ENCODE measurements at regions not wholly inside any gene's neighbourhood (a gene's known extent, or its start where the extent isn't known, plus 50 kb on each side); places are given as distances from the start of the nearest gene placed in this dataset.
"Not testable (repeated sequence)": the region's sequence is repeated elsewhere in the genome, so short reads cannot be mapped to it uniquely, and the experiment has no call there.

GRCh38 chr2:95702471-95702870, 110.7 kb downstream of the TRIM43 start:
- BruUV-seq (replicated peaks): no TSS peak
- peaks cover 16% of the 10 kb centered on the region for H3K27me3 ChIP-seq (replicated peaks; ENCODE audit: insufficient read depth, low read depth, low read length, poor library complexity)
- TF ChIP-seq EZH2 (IDR thresholded peaks at IDR 0.05; ENCODE audit: borderline replicate concordance, low read depth, low read length, poor library complexity, severe bottlenecking): no peak
- H3K27ac ChIP-seq (ENCODE audit: low read depth, low read length, poor library complexity, severe bottlenecking): no peak overlapping the region
- DNase-seq (ENCODE audit: low spot score): no peak
- no peak overlapping the region for H3K4me3 ChIP-seq (ENCODE audit: low read depth, low read length, poor library complexity, severe bottlenecking)
- no peaks in the 10 kb centered on the region for H3K36me3 ChIP-seq (ENCODE audit: insufficient read depth, low read length, poor library complexity, severe bottlenecking)
- ChIA-PET POLR2A (ENCODE audit: low non-redundant PET) (no interaction called here), CTCF (no interaction called here)
- intact Hi-C loops (cut with micrococcal nuclease; ENCODE audit: unreplicated experiment): no loop called here
- no peaks in the 10 kb centered on the region for H3K4me1 ChIP-seq (ENCODE audit: insufficient read depth, low read length, poor library complexity, severe bottlenecking)
- no peaks in the 10 kb centered on the region for H3K9me3 ChIP-seq (ENCODE audit: low read depth, low read length, poor library complexity, severe bottlenecking)

- DNase-seq (ENCODE audit: low spot score); H3K27me3 ChIP-seq (replicated peaks; ENCODE audit: insufficient read depth, low read depth, low read length, poor library complexity); intact Hi-C loops (cut with micrococcal nuclease; ENCODE audit: unreplicated experiment); BruUV-seq (replicated peaks); H3K4me1 ChIP-seq (ENCODE audit: insufficient read depth, low read length, poor library complexity, severe bottlenecking); H3K27ac ChIP-seq (ENCODE audit: low read depth, low read length, poor library complexity, severe bottlenecking); POLR2A ChIA-PET (ENCODE audit: low non-redundant PET); H3K4me3 ChIP-seq (ENCODE audit: low read depth, low read length, poor library complexity, severe bottlenecking); H3K9me3 ChIP-seq (ENCODE audit: low read depth, low read length, poor library complexity, severe bottlenecking); H3K36me3 ChIP-seq (ENCODE audit: insufficient read depth, low read length, poor library complexity, severe bottlenecking); CTCF ChIA-PET: not testable (repeated sequence)
These were observed 115.4 kb downstream of the TRIM43 start for GRCh38 chr2:95707161-95707560.

- POLR2A ChIA-PET (ENCODE audit: low non-redundant PET): no interaction called here
- H3K36me3 ChIP-seq (ENCODE audit: insufficient read depth, low read length, poor library complexity, severe bottlenecking): no peaks in the 10 kb centered on the region
- BruUV-seq (replicated peaks): no TSS peak
- no peak for DNase-seq (ENCODE audit: low spot score)
- intact Hi-C loops (cut with micrococcal nuclease; ENCODE audit: unreplicated experiment): no loop called here
- CTCF ChIA-PET: no interaction called here
- H3K9me3 ChIP-seq (ENCODE audit: low read depth, low read length, poor library complexity, severe bottlenecking): no peaks in the 10 kb centered on the region
- no peak overlapping the region for H3K27ac ChIP-seq (ENCODE audit: low read depth, low read length, poor library complexity, severe bottlenecking)
- H3K4me3 ChIP-seq (ENCODE audit: low read depth, low read length, poor library complexity, severe bottlenecking): no peak overlapping the region
- H3K27me3 ChIP-seq (replicated peaks; ENCODE audit: insufficient read depth, low read depth, low read length, poor library complexity): no peaks in the 10 kb centered on the region
- H3K4me1 ChIP-seq (ENCODE audit: insufficient read depth, low read length, poor library complexity, severe bottlenecking): no peaks in the 10 kb centered on the region
- TF ChIP-seq EZH2 (IDR thresholded peaks at IDR 0.05; ENCODE audit: borderline replicate concordance, low read depth, low read length, poor library complexity, severe bottlenecking) (no peak), CTCF (conservative IDR thresholded peaks at IDR 0.05; ENCODE audit: low read depth, low read length) (no peak)
These were observed 116.0 kb downstream of the TRIM43 start for GRCh38 chr2:95707837-95708236.

- no TSS peak for BruUV-seq (replicated peaks)
- H3K9me3 ChIP-seq (ENCODE audit: low read depth, low read length, poor library complexity, severe bottlenecking): no peaks in the 10 kb centered on the region
- POLR2A ChIA-PET (ENCODE audit: low non-redundant PET): no interaction called here
- TF ChIP-seq CTCF (conservative IDR thresholded peaks at IDR 0.05; ENCODE audit: low read depth, low read length) (no peak), EZH2 (IDR thresholded peaks at IDR 0.05; ENCODE audit: borderline replicate concordance, low read depth, low read length, poor library complexity, severe bottlenecking) (no peak)
- H3K4me1 ChIP-seq (ENCODE audit: insufficient read depth, low read length, poor library complexity, severe bottlenecking): no peaks in the 10 kb centered on the region
- no peak overlapping the region for H3K4me3 ChIP-seq (ENCODE audit: low read depth, low read length, poor library complexity, severe bottlenecking)
- no peak overlapping the region for H3K27ac ChIP-seq (ENCODE audit: low read depth, low read length, poor library complexity, severe bottlenecking)
- H3K27me3 ChIP-seq (replicated peaks; ENCODE audit: insufficient read depth, low read depth, low read length, poor library complexity): no peaks in the 10 kb centered on the region
- DNase-seq (ENCODE audit: low spot score): no peak
- CTCF ChIA-PET: no interaction called here
- no peaks in the 10 kb centered on the region for H3K36me3 ChIP-seq (ENCODE audit: insufficient read depth, low read length, poor library complexity, severe bottlenecking)
- intact Hi-C loops (cut with micrococcal nuclease; ENCODE audit: unreplicated experiment): no loop called here
These were observed 118.0 kb downstream of the TRIM43 start for GRCh38 chr2:95709831-95710230.

GRCh38 chr2:95713470-95714177, 121.8 kb downstream of the TRIM43 start:
- H3K36me3 ChIP-seq (ENCODE audit: insufficient read depth, low read length, poor library complexity, severe bottlenecking); BruUV-seq (replicated peaks); H3K4me1 ChIP-seq (ENCODE audit: insufficient read depth, low read length, poor library complexity, severe bottlenecking); DNase-seq (ENCODE audit: low spot score); CTCF ChIA-PET; H3K27me3 ChIP-seq (replicated peaks; ENCODE audit: insufficient read depth, low read depth, low read length, poor library complexity); POLR2A ChIA-PET (ENCODE audit: low non-redundant PET); H3K27ac ChIP-seq (ENCODE audit: low read depth, low read length, poor library complexity, severe bottlenecking); H3K4me3 ChIP-seq (ENCODE audit: low read depth, low read length, poor library complexity, severe bottlenecking); H3K9me3 ChIP-seq (ENCODE audit: low read depth, low read length, poor library complexity, severe bottlenecking); intact Hi-C loops (cut with micrococcal nuclease; ENCODE audit: unreplicated experiment): not testable (repeated sequence)

- H3K4me1 ChIP-seq (ENCODE audit: insufficient read depth, low read length, poor library complexity, severe bottlenecking); H3K9me3 ChIP-seq (ENCODE audit: low read depth, low read length, poor library complexity, severe bottlenecking); BruUV-seq (replicated peaks); intact Hi-C loops (cut with micrococcal nuclease; ENCODE audit: unreplicated experiment); H3K27ac ChIP-seq (ENCODE audit: low read depth, low read length, poor library complexity, severe bottlenecking); H3K4me3 ChIP-seq (ENCODE audit: low read depth, low read length, poor library complexity, severe bottlenecking); H3K36me3 ChIP-seq (ENCODE audit: insufficient read depth, low read length, poor library complexity, severe bottlenecking); H3K27me3 ChIP-seq (replicated peaks; ENCODE audit: insufficient read depth, low read depth, low read length, poor library complexity); DNase-seq (ENCODE audit: low spot score); POLR2A ChIA-PET (ENCODE audit: low non-redundant PET); CTCF ChIA-PET: not testable (repeated sequence)
These were observed 122.6 kb downstream of the TRIM43 start for GRCh38 chr2:95714398-95714797.

Data from A673 (cell line).